Activated CD8-positive, alpha-beta memory T cell treated with anti-CD3 and anti-CD28 coated beads for 4 hours (primary cell): ENCODE measurements at regions not wholly inside any gene's neighbourhood (a gene's known extent, or its start where the extent isn't known, plus 50 kb on each side); places are given as distances from the start of the nearest gene placed in this dataset.

Experiments
- DNase-seq, 2 donors: peaks; one replicate each; pipeline ENCODE4 v3.0.0-alpha.2; 2020; ENCODE audit warnings: low read depth in 2 of 2

GRCh38 chr13:53144826-53145225, 116.2 kb downstream of the OLFM4 start:
- no peak for DNase-seq

- DNase-seq = no peak
These were observed 122.0 kb downstream of the OLFM4 start for GRCh38 chr13:53150568-53150967.

GRCh38 chr13:53151336-53152056, 122.9 kb downstream of the OLFM4 start:
- DNase-seq = peak in 1 of 2 donors; percentile 5

GRCh38 chr13:53152057-53152421, 123.4 kb downstream of the OLFM4 start:
- no peak for DNase-seq

DNA sequence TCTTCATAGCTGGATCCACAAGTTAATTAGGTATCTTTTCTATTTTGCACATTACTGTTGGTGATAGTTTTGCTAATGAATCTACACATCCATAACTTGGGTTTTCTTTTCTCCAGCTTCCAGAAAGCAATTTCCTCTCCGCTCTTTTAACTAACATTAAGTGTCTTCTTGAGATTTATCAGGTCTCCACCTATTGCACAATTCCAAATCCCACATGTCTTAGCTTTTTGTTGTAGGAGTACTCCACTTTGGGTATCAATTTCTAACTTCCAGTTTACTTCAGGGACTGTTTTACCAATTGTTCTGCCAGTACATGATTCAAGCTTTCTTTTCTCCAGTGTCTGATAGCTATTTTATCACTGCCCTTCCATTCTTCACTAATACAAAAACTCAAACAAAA, 129.6 kb downstream of the OLFM4 start:
- no peak for DNase-seq

DNA sequence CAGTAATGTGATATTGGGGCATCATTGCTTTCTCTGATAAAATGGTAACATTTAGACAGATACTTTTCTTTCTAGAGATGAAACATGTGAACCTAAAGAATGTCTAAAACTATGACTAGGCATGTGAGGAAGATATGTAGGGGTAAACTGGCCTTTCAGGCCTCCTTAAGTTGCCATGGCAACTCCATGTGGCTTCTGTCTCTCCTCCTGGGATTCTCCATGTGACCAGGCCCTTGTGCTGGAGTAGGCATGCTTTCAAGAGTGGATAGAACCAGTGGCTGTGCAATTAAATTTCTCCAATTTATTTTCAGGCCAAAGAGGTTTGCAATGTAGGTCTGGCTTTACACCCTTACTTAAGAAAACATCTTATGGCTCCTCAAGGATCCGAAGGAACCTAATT, 130.8 kb downstream of the OLFM4 start:
- no peak for DNase-seq

DNA sequence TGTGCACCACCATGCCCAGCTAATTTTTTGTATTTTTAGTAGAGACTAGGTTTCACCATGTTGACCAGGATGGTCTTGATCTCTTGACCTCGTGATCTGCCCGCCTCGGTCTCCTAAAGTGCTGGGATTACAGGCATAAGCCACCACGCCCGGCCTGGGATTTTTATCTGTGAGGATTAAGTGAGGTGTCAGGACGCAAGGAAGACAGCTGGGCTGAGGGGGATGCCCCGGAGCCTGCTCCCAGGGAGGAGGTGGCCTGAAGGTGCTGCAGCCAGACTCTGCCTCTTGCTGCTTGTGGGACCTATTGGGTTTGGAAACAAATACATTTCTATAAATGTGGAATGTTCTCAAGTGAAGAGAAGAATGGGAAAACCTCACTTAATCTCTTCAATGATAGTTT, 131.6 kb downstream of the OLFM4 start:
- no peak for DNase-seq

- DNase-seq = no peak
These were observed 132.6 kb downstream of the OLFM4 start for GRCh38 chr13:53161251-53161650.

DNA sequence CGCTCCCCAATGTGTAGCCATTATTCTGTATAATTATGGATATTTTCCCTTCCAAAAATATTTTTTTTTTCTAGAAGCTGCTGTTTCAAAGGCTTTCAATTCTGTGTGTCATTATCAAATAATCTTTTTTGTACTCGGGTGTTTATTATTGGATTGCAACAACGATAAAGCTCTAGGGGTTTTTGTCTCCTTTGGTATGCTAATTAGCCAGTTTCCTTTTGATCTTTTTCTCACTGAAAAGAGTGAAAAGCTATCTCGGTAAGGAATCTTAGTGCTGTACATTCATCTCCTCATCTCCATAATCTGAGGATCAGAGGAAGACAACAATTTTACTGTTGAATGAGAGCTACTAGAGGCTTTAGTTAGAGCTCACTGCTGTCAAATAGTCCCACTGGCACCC, 136.6 kb downstream of the OLFM4 start:
- DNase-seq = no peak

- DNase-seq = no peak
These were observed 138.9 kb downstream of the OLFM4 start for GRCh38 chr13:53167561-53167960.

DNA sequence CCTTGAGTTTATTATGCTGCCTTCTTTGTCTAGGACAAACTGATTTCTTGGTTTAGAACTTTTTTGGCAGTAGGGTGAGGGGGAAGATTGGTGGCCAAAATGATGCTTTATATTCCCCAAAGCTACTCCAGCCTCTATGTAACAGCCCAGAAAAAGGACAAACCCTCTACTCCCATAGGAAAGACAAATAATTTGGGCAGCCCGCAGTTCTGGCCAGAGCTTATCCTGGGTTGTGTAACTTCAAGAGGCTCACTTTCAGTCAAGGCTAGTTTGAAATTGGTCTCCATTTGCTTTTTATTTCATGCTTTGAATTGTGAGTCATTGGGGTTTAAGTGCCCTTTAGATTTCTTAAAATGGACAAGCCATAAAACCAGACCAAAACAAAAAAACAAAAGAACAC, 142.3 kb downstream of the OLFM4 start:
- no peak for DNase-seq

GRCh38 chr13:53174545-53174944, 145.9 kb downstream of the OLFM4 start:
- DNase-seq = no peak

DNA sequence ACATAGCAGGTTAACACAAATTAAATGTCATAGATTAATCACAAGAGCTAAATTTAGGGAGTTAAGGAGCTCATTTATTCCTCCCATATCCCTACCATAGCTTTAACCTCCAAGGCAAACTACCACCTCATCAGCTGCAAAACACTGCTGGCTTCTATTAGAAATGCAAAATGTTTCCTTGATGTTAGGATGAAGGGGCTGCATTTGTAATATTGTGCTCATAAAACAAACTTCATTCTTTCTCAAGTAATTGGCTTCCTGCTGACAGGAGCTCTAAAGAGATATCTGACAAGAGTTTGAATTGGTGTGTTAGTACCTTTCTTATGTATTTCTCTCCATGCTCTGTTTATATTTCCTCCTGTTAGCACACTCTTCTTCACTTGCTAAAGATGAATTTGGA, 152.1 kb downstream of the OLFM4 start:
- no peak for DNase-seq

DNA sequence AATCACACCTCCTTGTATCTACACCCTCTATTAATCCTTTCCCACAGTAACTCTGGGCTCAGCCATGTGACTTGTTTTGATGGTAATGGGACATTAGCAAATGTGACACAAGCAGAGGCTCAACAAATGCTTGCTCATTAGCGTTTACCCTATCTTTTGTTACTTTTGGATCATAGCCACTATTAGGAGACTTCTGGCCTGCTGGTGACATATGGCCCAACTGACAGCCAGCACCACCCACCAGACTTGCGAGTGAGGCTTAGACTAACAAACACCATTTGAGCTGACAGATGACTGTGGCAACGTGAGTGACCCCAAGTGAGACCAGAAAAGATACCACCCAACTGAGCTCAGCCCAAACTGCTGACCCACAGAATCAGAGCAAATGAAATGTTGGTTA, 154.1 kb downstream of the OLFM4 start:
- no peak for DNase-seq

DNA sequence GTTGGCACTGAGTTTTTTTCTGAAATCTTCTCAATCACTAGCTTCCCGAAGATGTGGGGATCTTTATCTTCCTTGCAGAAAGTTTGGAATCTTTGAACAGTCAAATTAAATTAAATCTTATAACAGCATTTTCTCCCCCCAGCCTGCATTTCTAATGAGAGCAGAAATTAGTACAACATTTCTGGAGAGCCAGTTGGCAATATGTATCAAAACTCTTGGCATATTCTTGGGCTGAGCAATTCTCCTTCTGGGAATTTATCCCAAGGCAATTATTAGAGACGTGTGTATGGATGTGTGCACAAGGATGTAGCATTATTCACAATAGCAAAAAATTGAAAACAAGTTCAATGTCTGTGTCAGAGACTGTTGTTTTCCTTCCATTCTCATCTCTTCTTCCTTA, 159.5 kb downstream of the OLFM4 start:
- no peak for DNase-seq

DNA sequence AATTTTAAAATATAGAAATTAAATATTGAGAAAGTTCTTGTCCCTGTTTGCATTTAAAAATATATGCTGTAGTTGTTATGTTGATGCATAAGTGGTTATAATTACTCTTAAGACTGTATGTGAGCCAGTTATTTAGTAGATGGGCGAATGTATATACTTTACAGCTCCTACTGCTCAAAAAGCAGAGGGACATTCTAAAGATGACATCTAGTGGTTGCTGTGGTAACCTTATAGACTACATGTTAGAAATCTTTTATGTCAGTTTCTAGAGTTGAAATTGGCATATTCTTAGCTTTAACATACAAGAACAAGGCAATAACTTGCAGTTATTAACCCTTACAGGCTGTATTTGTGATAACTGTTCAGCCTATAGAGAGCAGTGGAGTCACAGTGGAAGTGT, 160.5 kb downstream of the OLFM4 start:
- DNase-seq = no peak

DNA sequence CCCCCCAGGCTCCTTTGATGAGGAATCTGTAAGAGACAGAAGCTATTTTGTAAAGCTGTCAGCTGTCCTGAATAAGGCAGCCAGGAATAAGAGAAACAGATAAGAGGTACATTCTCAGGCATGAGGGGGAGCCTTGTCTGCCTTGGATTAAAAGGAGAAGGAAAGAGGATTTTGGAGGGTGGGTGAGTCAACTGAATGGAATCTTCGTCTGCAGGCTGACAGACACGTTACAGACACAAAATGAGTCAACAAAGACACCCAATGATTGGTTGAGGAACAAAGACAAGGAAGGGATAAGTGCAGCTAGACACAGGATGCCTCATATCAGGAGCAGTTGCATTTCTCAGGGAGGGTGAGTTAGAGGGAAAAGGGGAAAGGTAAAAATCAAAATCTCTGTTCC, 162.5 kb downstream of the OLFM4 start:
- DNase-seq = no peak

- DNase-seq = no peak
These were observed 168.8 kb downstream of the OLFM4 start for GRCh38 chr13:53197424-53197823.

DNA sequence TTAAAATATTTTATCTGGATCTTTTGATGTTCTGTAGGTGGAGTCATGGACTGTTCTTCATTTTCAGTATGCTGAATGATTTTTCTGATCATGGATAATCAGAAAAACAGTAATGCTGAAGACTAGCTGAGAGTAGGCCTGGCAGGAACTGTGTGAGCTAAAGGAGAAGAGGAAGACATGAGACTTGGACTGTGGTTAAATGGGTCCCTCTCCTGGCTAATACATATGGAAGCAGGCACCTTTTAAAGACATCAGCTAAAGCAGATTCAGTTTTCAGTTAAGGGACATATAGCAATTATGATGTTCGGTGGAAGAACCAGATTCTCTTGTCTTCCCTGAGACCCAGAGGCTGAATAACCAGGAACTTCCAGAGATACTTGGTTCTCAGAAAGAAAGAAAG, 169.4 kb downstream of the OLFM4 start:
- DNase-seq = no peak

- no peak for DNase-seq
These were observed 170.1 kb downstream of the OLFM4 start for GRCh38 chr13:53198736-53199135.

DNA sequence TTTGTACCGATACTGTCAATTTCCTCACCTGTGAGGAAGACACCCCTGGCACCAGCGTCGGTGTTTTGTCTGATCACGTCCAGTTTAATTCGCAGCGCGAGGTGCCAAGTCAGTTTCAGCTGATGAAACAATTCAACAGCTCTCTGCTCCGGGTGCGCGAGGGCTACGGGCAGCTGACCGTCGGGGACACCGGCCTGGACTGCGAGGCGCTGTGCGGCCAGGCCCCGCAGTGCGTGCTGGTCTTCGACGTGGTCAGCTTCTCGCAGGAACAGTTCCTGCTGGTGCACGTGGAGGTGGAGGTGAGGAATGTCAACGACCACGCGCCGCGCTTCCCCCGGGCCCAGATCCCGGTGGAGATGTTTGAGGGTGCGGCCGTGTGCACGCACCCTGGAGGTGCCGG, 171.5 kb downstream of the OLFM4 start:
- DNase-seq = no peak

DNA sequence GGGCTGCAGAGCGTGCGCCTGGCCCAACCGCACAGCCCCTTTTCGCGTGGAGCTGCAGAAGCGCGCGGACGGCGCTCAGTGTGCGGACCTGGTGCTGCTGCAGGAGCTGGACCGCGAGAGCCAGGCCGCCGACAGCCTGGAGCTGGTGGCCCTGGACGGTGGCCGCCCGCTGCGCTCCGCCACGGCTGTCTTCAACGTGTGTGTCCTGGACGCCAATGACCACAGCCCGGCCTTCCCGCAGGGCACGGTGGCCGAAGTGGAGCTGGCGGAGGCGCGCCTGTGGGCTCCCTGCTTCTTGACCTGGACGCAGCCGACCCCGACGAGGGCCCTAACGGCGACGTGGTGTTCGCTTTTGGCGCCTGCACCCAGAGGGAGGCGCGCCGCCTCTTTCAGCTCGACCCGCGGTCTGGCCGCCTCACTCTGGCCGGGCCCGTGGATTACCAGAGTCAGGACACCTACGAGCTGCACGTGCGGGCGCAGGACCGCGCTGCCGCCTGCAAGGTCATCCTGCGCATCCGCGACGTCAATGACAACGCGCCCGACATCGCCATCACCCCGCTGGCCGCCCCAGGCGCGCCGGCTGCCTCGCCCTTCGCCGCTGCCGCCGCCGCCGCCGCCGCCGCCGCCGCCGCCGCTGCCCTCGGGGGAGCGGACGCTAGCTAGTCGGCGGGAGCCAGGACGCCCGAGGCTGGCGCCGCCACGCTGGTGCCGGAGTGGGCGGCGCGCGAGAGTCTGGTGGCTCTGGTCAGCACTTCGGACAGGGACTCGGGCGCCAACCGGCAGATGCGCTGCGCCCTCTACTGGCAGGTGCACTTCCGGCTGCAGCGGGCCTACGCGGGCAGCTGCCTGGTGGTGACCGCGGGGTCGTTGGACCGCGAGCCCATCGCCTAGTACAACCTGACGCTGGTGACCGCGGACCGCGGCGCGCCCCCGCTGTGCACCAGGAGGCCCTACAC, 172.2 kb downstream of the OLFM4 start:
- no peak for DNase-seq
